MM.1S (cell line): ENCODE measurements at regions not wholly inside any gene's neighbourhood (a gene's known extent, or its start where the extent isn't known, plus 50 kb on each side); places are given as distances from the start of the nearest gene placed in this dataset.

Experiments
- DNase-seq: peaks from one replicate; pipeline ENCODE4 v3.0.0-alpha.2; 2015
- H2AFZ ChIP-seq: fragments of 300-600 bp; sonication (generic); 2 replicates; pipeline ENCODE4 v1.6.0; 2016; ENCODE audit warnings: antibody characterized with exemption, low read length
- H3F3A ChIP-seq: fragments of 300-600 bp; sonication (generic); 2 replicates; pipeline ENCODE4 v1.6.1; 2016; ENCODE audit warnings: mild to moderate bottlenecking, antibody characterized with exemption, low read length, moderate library complexity, mixed read lengths; ENCODE audit not compliant: insufficient read depth
- H3K27ac ChIP-seq: fragments of 300-600 bp; sonication (generic); 2 replicates; pipeline ENCODE4 v1.5.1; 2016; ENCODE audit warnings: mild to moderate bottlenecking, low read length
- H3K27me3 ChIP-seq: fragments of 300-600 bp; sonication (generic); replicated peaks from 2 replicates; pipeline ENCODE4 v1.6.0; 2016; ENCODE audit warnings: low read length; ENCODE audit not compliant: insufficient read depth
- H3K36me3 ChIP-seq: fragments of 300-600 bp; sonication (generic); replicated peaks from 2 replicates; pipeline ENCODE4 v1.6.1; 2016; ENCODE audit warnings: mild to moderate bottlenecking, low read length, mixed read lengths; ENCODE audit not compliant: insufficient read depth
- H3K4me1 ChIP-seq: fragments of 300-600 bp; sonication (generic); 2 replicates; pipeline ENCODE4 v1.6.1; 2016; ENCODE audit warnings: low read length, mixed read lengths
- H3K4me2 ChIP-seq: fragments of 300-600 bp; sonication (generic); 2 replicates; pipeline ENCODE4 v1.6.0; 2016; ENCODE audit warnings: low read depth, low read length
- H3K4me3 ChIP-seq: fragments of 300-600 bp; sonication (generic); 2 replicates; pipeline ENCODE4 v1.5.1; 2016; ENCODE audit warnings: low read length, mixed read lengths
- H3K79me2 ChIP-seq: fragments of 300-600 bp; sonication (generic); 2 replicates; pipeline ENCODE4 v1.6.1; 2016; ENCODE audit warnings: mixed run types, low read length, mixed read lengths
- H3K9ac ChIP-seq: fragments of 300-600 bp; sonication (generic); 2 replicates; pipeline ENCODE4 v1.6.1; 2016; ENCODE audit warnings: low read length, mixed read lengths
- H3K9me2 ChIP-seq: fragments of 300-600 bp; sonication (generic); replicated peaks from 2 replicates; pipeline ENCODE4 v1.6.1; 2016; ENCODE audit warnings: mild to moderate bottlenecking, low read length, mixed read lengths; ENCODE audit not compliant: insufficient read depth
- H3K9me3 ChIP-seq: fragments of 300-600 bp; sonication (generic); replicated peaks from 2 replicates; pipeline ENCODE4 v1.6.1; 2016; ENCODE audit warnings: mild to moderate bottlenecking, low read length, mixed read lengths; ENCODE audit not compliant: insufficient read depth
- H4K20me1 ChIP-seq: fragments of 300-600 bp; sonication (generic); 2 replicates; pipeline ENCODE4 v1.6.1; 2016; ENCODE audit warnings: mild to moderate bottlenecking, low read length, moderate library complexity, mixed read lengths; ENCODE audit not compliant: insufficient read depth
- CTCF ChIP-seq: fragments of 300-600 bp; sonication (generic); IDR thresholded peaks from 2 replicates; pipeline ENCODE4 v1.5.1; 2016; ENCODE audit warnings: antibody characterized with exemption, low read length, mixed read lengths
- EZH2 ChIP-seq: fragments of 300-600 bp; sonication (generic); optimal IDR thresholded peaks from 2 replicates; pipeline ENCODE3; 2017; ENCODE audit warnings: low read depth, mild to moderate bottlenecking, antibody characterized with exemption, low read length, mixed read lengths
- EZH2phosphoT487 ChIP-seq: fragments of 300-600 bp; sonication (generic); IDR thresholded peaks from 2 replicates; pipeline ENCODE4 v1.6.1; 2018; ENCODE audit warnings: antibody characterized with exemption, low read length

GRCh38 chr1:217253985-217254384 is 376.9 kb downstream of the GPATCH2 start:
- no peaks in the 10 kb centered on the region for H4K20me1 ChIP-seq
- no peak overlapping the region for H2AFZ ChIP-seq
- H3K4me2 ChIP-seq, result no peak overlapping the region
- H3K9ac ChIP-seq, result no peak overlapping the region
- no peak for DNase-seq
- H3K27me3 ChIP-seq, result no peaks in the 10 kb centered on the region
- no peaks in the 10 kb centered on the region for H3K36me3 ChIP-seq
- no peak overlapping the region for H3K27ac ChIP-seq
- H3K79me2 ChIP-seq, result no peaks in the 10 kb centered on the region
- H3K9me3 ChIP-seq, result no peaks in the 10 kb centered on the region
- H3K4me1 ChIP-seq, result no peaks in the 10 kb centered on the region
- no peaks in the 10 kb centered on the region for H3K9me2 ChIP-seq
- H3K4me3 ChIP-seq, result no peak overlapping the region
- H3F3A ChIP-seq, result no peaks in the 10 kb centered on the region
- TF ChIP-seq EZH2 (no peak), EZH2phosphoT487 (no peak), CTCF (no peak)

- Histone ChIP-seq H3K36me3 (no peaks in the 10 kb centered on the region), H3K9me3 (no peaks in the 10 kb centered on the region), H3K9ac (no peak overlapping the region), H3K4me3 (no peak overlapping the region), H3K27ac (no peak overlapping the region), H3K79me2 (no peaks in the 10 kb centered on the region), H3F3A (no peaks in the 10 kb centered on the region), H3K4me2 (no peak overlapping the region), H3K9me2 (no peaks in the 10 kb centered on the region), H2AFZ (no peak overlapping the region), H3K27me3 (no peaks in the 10 kb centered on the region), H4K20me1 (no peaks in the 10 kb centered on the region), H3K4me1 (no peaks in the 10 kb centered on the region)
- TF ChIP-seq CTCF (no peak), EZH2phosphoT487 (no peak), EZH2 (no peak)
- DNase-seq, result no peak
Measured at GRCh38 chr1:217253351-217253750, 377.5 kb downstream of the GPATCH2 start.

GRCh38 chr1:217251121-217251520 is 379.8 kb downstream of the GPATCH2 start:
- Histone ChIP-seq H3K27me3 (no peaks in the 10 kb centered on the region), H3K9me3 (no peaks in the 10 kb centered on the region), H3K79me2 (no peaks in the 10 kb centered on the region), H3F3A (no peaks in the 10 kb centered on the region), H2AFZ (no peak overlapping the region), H3K27ac (no peak overlapping the region), H4K20me1 (no peaks in the 10 kb centered on the region), H3K36me3 (no peaks in the 10 kb centered on the region), H3K9ac (no peak overlapping the region), H3K4me2 (no peak overlapping the region), H3K9me2 (no peaks in the 10 kb centered on the region), H3K4me3 (no peak overlapping the region), H3K4me1 (no peaks in the 10 kb centered on the region)
- TF ChIP-seq EZH2phosphoT487 (no peak), CTCF (no peak)
- no peak for DNase-seq

- no peak for DNase-seq
- H3K36me3 ChIP-seq, result no peaks in the 10 kb centered on the region
- H3K9ac ChIP-seq, result no peak overlapping the region
- no peak overlapping the region for H3K4me3 ChIP-seq
- TF ChIP-seq CTCF (no peak), EZH2 (no peak), EZH2phosphoT487 (no peak)
- no peaks in the 10 kb centered on the region for H3K27me3 ChIP-seq
- no peaks in the 10 kb centered on the region for H3F3A ChIP-seq
- no peaks in the 10 kb centered on the region for H3K9me2 ChIP-seq
- H3K9me3 ChIP-seq, result no peaks in the 10 kb centered on the region
- H3K27ac ChIP-seq, result no peak overlapping the region
- no peak overlapping the region for H3K4me2 ChIP-seq
- H3K4me1 ChIP-seq, result no peaks in the 10 kb centered on the region
- no peak overlapping the region for H2AFZ ChIP-seq
- H4K20me1 ChIP-seq, result no peaks in the 10 kb centered on the region
- no peaks in the 10 kb centered on the region for H3K79me2 ChIP-seq
Measured at GRCh38 chr1:217249857-217250256, 381.0 kb downstream of the GPATCH2 start.
